ENCODE measurements at regions not wholly inside any gene's neighbourhood (a gene's known extent, or its start where the extent isn't known, plus 50 kb on each side); places are given as distances from the start of the nearest gene placed in this dataset.

GRCh38 chr7:15972862-15973275 is 286.4 kb upstream of the MEOX2 start:
- no peak overlapping the region for H3K9ac ChIP-seq
- no peak overlapping the region for H3K4me3 ChIP-seq
- H4K20me1 ChIP-seq = no peaks in the 10 kb centered on the region
- no peak overlapping the region for H3K27ac ChIP-seq
- H3K4me1 ChIP-seq = peaks cover 0 to 43% (median 8%) of the 10 kb centered on the region in 10 experiments; a peak in 10 of 20 replicates
- peak overlapping the region in 7 of 11 experiments; percentile 14 to 75 (median 46); a peak in 12 of 22 replicates for H3K4me2 ChIP-seq
- H3K36me3 ChIP-seq = no peaks in the 10 kb centered on the region
- H3K27me3 ChIP-seq = no peaks in the 10 kb centered on the region
- no peaks in the 10 kb centered on the region for H3K9me3 ChIP-seq (replicated peaks in 1 of 11)
- no peak for TF ChIP-seq Cebpa-rat (IDR thresholded peaks at IDR 0.05)

- H3K9ac ChIP-seq = no peak overlapping the region
- H3K4me3 ChIP-seq = no peak overlapping the region
- peaks cover 0 to 36% (median 0%) of the 10 kb centered on the region in 10 experiments; a peak in 7 of 20 replicates for H3K4me1 ChIP-seq
- no peak for TF ChIP-seq Cebpa-rat (IDR thresholded peaks at IDR 0.05)
- H4K20me1 ChIP-seq = no peaks in the 10 kb centered on the region
- peak overlapping the region in 2 of 11 experiments; percentile 1 to 43; a peak in 3 of 22 replicates for H3K4me2 ChIP-seq
- H3K36me3 ChIP-seq = no peaks in the 10 kb centered on the region
- no peaks in the 10 kb centered on the region; a peak in 1 of 22 replicates for H3K9me3 ChIP-seq (replicated peaks in 1 of 11)
- no peak overlapping the region for H3K27ac ChIP-seq
- no peaks in the 10 kb centered on the region for H3K27me3 ChIP-seq
Measured at GRCh38 chr7:15967551-15967950, 281.1 kb upstream of the MEOX2 start.

- Histone ChIP-seq H3K4me3 (no peak overlapping the region), H3K4me2 (peak overlapping the region in 1 of 11 experiments; percentile 1; a peak in 1 of 22 replicates), H3K36me3 (no peaks in the 10 kb centered on the region), H3K27ac (no peak overlapping the region), H3K27me3 (no peaks in the 10 kb centered on the region), H3K4me1 (peaks cover 0 to 31% (median 0%) of the 10 kb centered on the region in 10 experiments; a peak in 4 of 20 replicates), H3K9ac (no peak overlapping the region), H4K20me1 (no peaks in the 10 kb centered on the region), H3K9me3 (replicated peaks in 1 of 11) (no peaks in the 10 kb centered on the region; a peak in 1 of 22 replicates)
- TF ChIP-seq Cebpa-rat (IDR thresholded peaks at IDR 0.05) = no peak
Measured at GRCh38 chr7:15967121-15967520, 280.6 kb upstream of the MEOX2 start.

- TF ChIP-seq Cebpa-rat (IDR thresholded peaks at IDR 0.05) = no peak
- no peak overlapping the region for H3K27ac ChIP-seq
- H3K4me2 ChIP-seq = peak overlapping the region in 2 of 11 experiments; percentile 14 to 44; a peak in 4 of 22 replicates
- H3K27me3 ChIP-seq = no peaks in the 10 kb centered on the region
- H3K9ac ChIP-seq = no peak overlapping the region
- H3K9me3 ChIP-seq (replicated peaks in 1 of 11) = no peaks in the 10 kb centered on the region; a peak in 1 of 22 replicates
- H4K20me1 ChIP-seq = no peaks in the 10 kb centered on the region
- no peak overlapping the region for H3K4me3 ChIP-seq
- H3K36me3 ChIP-seq = no peaks in the 10 kb centered on the region
- H3K4me1 ChIP-seq = peaks cover 0 to 17% (median 0%) of the 10 kb centered on the region in 10 experiments; a peak in 4 of 20 replicates
Measured at GRCh38 chr7:15963206-15963605, 276.7 kb upstream of the MEOX2 start.

- Histone ChIP-seq H3K4me2 (no peak overlapping the region), H3K9me3 (replicated peaks in 1 of 11) (no peaks in the 10 kb centered on the region), H3K4me1 (no peaks in the 10 kb centered on the region), H3K4me3 (no peak overlapping the region), H3K27me3 (no peaks in the 10 kb centered on the region), H3K27ac (no peak overlapping the region), H4K20me1 (no peaks in the 10 kb centered on the region), H3K9ac (no peak overlapping the region), H3K36me3 (no peaks in the 10 kb centered on the region)
- TF ChIP-seq Cebpa-rat (IDR thresholded peaks at IDR 0.05) = no peak
Measured at GRCh38 chr7:15954671-15955354, 268.3 kb upstream of the MEOX2 start.

GRCh38 chr7:15950299-15950698 is 263.8 kb upstream of the MEOX2 start:
- H3K4me3 ChIP-seq = no peak overlapping the region
- H3K4me2 ChIP-seq = no peak overlapping the region
- H3K9ac ChIP-seq = no peak overlapping the region
- H4K20me1 ChIP-seq = no peaks in the 10 kb centered on the region
- no peaks in the 10 kb centered on the region for H3K27me3 ChIP-seq
- no peak for TF ChIP-seq Cebpa-rat (IDR thresholded peaks at IDR 0.05)
- H3K27ac ChIP-seq = no peak overlapping the region
- H3K9me3 ChIP-seq (replicated peaks in 1 of 11) = no peaks in the 10 kb centered on the region
- no peaks in the 10 kb centered on the region for H3K4me1 ChIP-seq
- no peaks in the 10 kb centered on the region for H3K36me3 ChIP-seq

GRCh38 chr7:15947754-15948153 is 261.3 kb upstream of the MEOX2 start:
- Histone ChIP-seq H3K4me3 (no peak overlapping the region), H4K20me1 (no peaks in the 10 kb centered on the region), H3K4me1 (no peaks in the 10 kb centered on the region), H3K9ac (no peak overlapping the region), H3K4me2 (no peak overlapping the region), H3K27me3 (no peaks in the 10 kb centered on the region), H3K9me3 (replicated peaks in 1 of 11) (no peaks in the 10 kb centered on the region), H3K36me3 (no peaks in the 10 kb centered on the region), H3K27ac (no peak overlapping the region)
- no peak for TF ChIP-seq Cebpa-rat (IDR thresholded peaks at IDR 0.05)

GRCh38 chr7:15938115-15938514 is 251.6 kb upstream of the MEOX2 start:
- H3K4me2 ChIP-seq = no peak overlapping the region
- H3K4me1 ChIP-seq = no peaks in the 10 kb centered on the region
- no peak overlapping the region for H3K4me3 ChIP-seq
- H3K27ac ChIP-seq = no peak overlapping the region
- H3K9me3 ChIP-seq (replicated peaks in 1 of 11) = no peaks in the 10 kb centered on the region
- H3K27me3 ChIP-seq = no peaks in the 10 kb centered on the region
- TF ChIP-seq Cebpa-rat (IDR thresholded peaks at IDR 0.05) = no peak
- no peaks in the 10 kb centered on the region for H4K20me1 ChIP-seq
- H3K36me3 ChIP-seq = no peaks in the 10 kb centered on the region
- H3K9ac ChIP-seq = no peak overlapping the region

- Histone ChIP-seq H3K4me2 (no peak overlapping the region), H3K4me1 (no peaks in the 10 kb centered on the region), H3K9me3 (replicated peaks in 1 of 11) (no peaks in the 10 kb centered on the region), H3K27me3 (no peaks in the 10 kb centered on the region), H3K36me3 (no peaks in the 10 kb centered on the region), H3K27ac (no peak overlapping the region), H3K9ac (no peak overlapping the region), H3K4me3 (no peak overlapping the region), H4K20me1 (no peaks in the 10 kb centered on the region)
- no peak for TF ChIP-seq Cebpa-rat (IDR thresholded peaks at IDR 0.05)
Measured at GRCh38 chr7:15937571-15937970, 251.1 kb upstream of the MEOX2 start.

GRCh38 chr7:15936991-15937390 is 250.5 kb upstream of the MEOX2 start:
- Histone ChIP-seq H3K36me3 (no peaks in the 10 kb centered on the region), H4K20me1 (no peaks in the 10 kb centered on the region), H3K4me1 (no peaks in the 10 kb centered on the region), H3K27ac (no peak overlapping the region), H3K27me3 (no peaks in the 10 kb centered on the region), H3K9me3 (replicated peaks in 1 of 11) (no peaks in the 10 kb centered on the region), H3K9ac (no peak overlapping the region), H3K4me2 (no peak overlapping the region), H3K4me3 (no peak overlapping the region)
- TF ChIP-seq Cebpa-rat (IDR thresholded peaks at IDR 0.05) = no peak

Data from BLaER1 treated with 17β-estradiol and CSF1 and Interleukin-3, amounts not matched to agents 10 nM and 100 nM (cell line).